H7 (cell line): ENCODE measurements at regions not wholly inside any gene's neighbourhood (a gene's known extent, or its start where the extent isn't known, plus 50 kb on each side); places are given as distances from the start of the nearest gene placed in this dataset.
A peak's percentile ranks its signal among the peaks of the same experiment; 100 is the strongest.
"Not testable (repeated sequence)": the region's sequence is repeated elsewhere in the genome, so short reads cannot be mapped to it uniquely, and the experiment has no call there.

ENCODE experiments used
- DNase-seq: peaks from one replicate; pipeline ENCODE4 v3.0.0; 2012
- H3K27me3 ChIP-seq: 2 replicates; pipeline ENCODE4 v1.6.0; 2011; ENCODE audit warnings: mild to moderate bottlenecking, low read length; ENCODE audit not compliant: control insufficient read depth, insufficient read depth
- H3K36me3 ChIP-seq: replicated peaks from 2 replicates; pipeline ENCODE4 v1.5.1; 2011; ENCODE audit warnings: low read length; ENCODE audit not compliant: control insufficient read depth, insufficient read depth
- H3K4me3 ChIP-seq: 2 replicates; pipeline ENCODE4 v1.5.1; 2011; ENCODE audit warnings: low read depth, mild to moderate bottlenecking, control low read depth, low read length, moderate library complexity; ENCODE audit not compliant: insufficient read depth

GRCh38 chr5:162664846-162665245, 597.3 kb downstream of the GABRG2 start:
- Histone ChIP-seq H3K4me3 (no peak overlapping the region), H3K36me3 (no peaks in the 10 kb centered on the region), H3K27me3 (no peaks in the 10 kb centered on the region)
- no peak for DNase-seq

DNA sequence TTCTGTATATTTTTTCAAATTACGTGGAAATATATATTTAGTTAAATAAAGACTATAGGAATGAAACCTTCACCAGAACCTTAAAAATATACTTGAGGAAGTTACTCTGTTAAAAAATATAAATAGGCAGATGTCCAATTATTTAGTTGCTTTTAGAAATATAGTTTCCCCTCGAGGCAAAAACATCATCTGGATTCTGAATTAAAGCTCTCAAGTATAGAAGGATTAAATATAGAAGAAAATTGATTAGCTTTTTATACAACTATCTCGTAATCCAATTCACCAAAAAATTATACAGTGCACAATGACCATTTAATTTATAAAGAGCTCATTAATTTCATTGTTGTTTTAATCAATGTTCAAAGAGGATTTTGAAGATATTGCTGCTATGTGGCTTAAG, 601.4 kb downstream of the GABRG2 start:
- Histone ChIP-seq H3K36me3 (no peaks in the 10 kb centered on the region), H3K27me3 (no peaks in the 10 kb centered on the region), H3K4me3 (no peak overlapping the region)
- no peak for DNase-seq

GRCh38 chr5:162672061-162672460, 604.5 kb downstream of the GABRG2 start:
- Histone ChIP-seq H3K4me3 (no peak overlapping the region), H3K27me3 (no peaks in the 10 kb centered on the region), H3K36me3 (no peaks in the 10 kb centered on the region)
- DNase-seq = no peak

DNA sequence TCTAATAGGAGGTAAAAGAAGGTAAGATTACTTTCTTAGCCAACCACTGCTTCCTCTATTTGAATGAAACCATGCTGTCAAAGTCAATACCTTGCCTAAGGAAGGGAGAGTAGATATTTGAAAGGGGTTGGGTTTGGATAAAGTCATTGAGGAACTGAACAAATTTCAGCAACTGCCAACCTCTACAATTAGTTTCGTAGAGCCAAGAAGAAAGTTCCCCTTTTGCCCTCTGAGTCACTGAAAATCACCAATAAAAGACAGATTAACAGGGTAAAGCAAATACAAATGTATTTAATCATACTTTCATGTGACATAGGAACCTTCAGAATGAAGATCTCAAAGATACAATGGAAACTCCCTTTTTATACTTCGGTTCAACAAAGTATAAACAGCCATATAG, 615.7 kb downstream of the GABRG2 start:
- no peak for DNase-seq
- H3K27me3 ChIP-seq = no peaks in the 10 kb centered on the region
- H3K36me3 ChIP-seq = no peaks in the 10 kb centered on the region
- no peak overlapping the region for H3K4me3 ChIP-seq

DNA sequence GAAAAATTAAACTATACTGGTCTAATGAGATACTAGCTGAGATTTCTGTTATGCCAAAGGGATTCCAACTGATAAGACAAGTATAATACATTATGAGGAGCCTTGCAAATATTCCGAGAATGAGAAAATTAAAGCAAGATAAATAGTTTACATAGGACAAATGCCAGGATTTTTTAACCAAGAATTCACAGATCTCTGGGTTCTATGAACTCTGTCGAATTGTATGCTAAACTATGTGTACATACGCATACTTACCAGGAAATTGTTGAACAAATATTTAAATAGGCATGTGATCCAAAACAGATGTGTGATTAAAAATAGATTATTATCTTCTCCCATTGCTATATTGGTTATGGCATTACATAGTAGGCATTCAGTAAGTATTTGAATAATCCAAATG, 616.6 kb downstream of the GABRG2 start:
- Histone ChIP-seq H3K36me3 (no peaks in the 10 kb centered on the region), H3K4me3 (no peak overlapping the region), H3K27me3 (no peaks in the 10 kb centered on the region)
- no peak for DNase-seq

- H3K36me3 ChIP-seq = no peaks in the 10 kb centered on the region
- no peak for DNase-seq
- no peaks in the 10 kb centered on the region for H3K27me3 ChIP-seq
- no peak overlapping the region for H3K4me3 ChIP-seq
Measured at GRCh38 chr5:162685302-162685701, 617.7 kb downstream of the GABRG2 start.

- not testable (repeated sequence) for H3K4me3 ChIP-seq, H3K27me3 ChIP-seq, DNase-seq, H3K36me3 ChIP-seq
Measured at GRCh38 chr5:162696272-162696671, 628.7 kb downstream of the GABRG2 start.

- H3K4me3 ChIP-seq = no peak overlapping the region
- no peaks in the 10 kb centered on the region for H3K27me3 ChIP-seq
- DNase-seq = no peak
- H3K36me3 ChIP-seq = no peaks in the 10 kb centered on the region
Measured at GRCh38 chr5:162699361-162699760, 631.8 kb downstream of the GABRG2 start.

DNA sequence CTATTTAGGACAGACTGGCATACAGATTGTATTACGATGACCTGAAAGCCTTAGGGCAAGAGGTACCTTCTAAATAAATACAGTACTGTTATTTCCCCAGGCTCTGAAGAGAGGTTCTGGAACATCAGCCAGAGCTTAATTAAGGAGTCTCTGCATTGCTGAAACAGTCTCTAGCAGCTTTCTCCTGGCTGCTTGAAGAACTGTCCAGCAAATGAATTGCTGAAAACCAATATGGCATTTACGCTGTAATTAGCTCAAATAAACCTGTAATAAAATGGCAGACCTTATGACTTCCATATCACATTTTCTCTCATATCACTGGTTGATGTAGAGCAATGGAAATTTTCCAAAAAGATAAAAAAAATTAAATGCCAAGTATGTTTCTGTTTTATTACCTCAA, 636.3 kb downstream of the GABRG2 start:
- peak; percentile 8 for DNase-seq
- Histone ChIP-seq H3K4me3 (no peak overlapping the region), H3K27me3 (no peaks in the 10 kb centered on the region), H3K36me3 (no peaks in the 10 kb centered on the region)

- Histone ChIP-seq H3K4me3 (no peak overlapping the region), H3K27me3 (no peaks in the 10 kb centered on the region), H3K36me3 (no peaks in the 10 kb centered on the region)
- no peak for DNase-seq
Measured at GRCh38 chr5:162711244-162711643, 643.7 kb downstream of the GABRG2 start.

- H3K4me3 ChIP-seq = no peak overlapping the region
- H3K36me3 ChIP-seq = no peaks in the 10 kb centered on the region
- H3K27me3 ChIP-seq = no peaks in the 10 kb centered on the region
- no peak for DNase-seq
Measured at GRCh38 chr5:162719720-162720119, 652.1 kb downstream of the GABRG2 start.

- H3K4me3 ChIP-seq = no peak overlapping the region
- DNase-seq = no peak
- H3K27me3 ChIP-seq = no peaks in the 10 kb centered on the region
- H3K36me3 ChIP-seq = no peaks in the 10 kb centered on the region
Measured at GRCh38 chr5:162721125-162721524, 653.6 kb downstream of the GABRG2 start.

DNA sequence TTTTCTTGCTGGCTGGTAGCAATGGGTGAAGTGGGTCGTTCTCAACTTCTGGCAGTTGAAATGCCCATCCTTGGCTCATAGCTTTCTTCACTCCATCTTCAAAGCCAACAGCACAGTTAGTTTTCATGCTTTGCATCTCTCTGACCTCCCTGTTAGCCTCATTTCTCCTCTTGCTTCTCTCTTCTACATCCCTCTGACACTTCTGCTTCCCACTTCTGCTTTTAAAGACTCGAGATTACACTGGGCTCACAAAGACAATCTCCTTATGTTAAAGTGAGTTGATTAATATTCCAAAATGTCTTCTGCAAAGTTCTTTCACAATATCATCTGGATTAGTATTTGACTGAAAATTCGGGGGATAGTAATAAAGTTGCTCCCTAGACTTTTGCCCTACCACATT, 684.8 kb upstream of the CCNG1 start:
- Histone ChIP-seq H3K27me3 (no peaks in the 10 kb centered on the region), H3K4me3 (no peak overlapping the region), H3K36me3 (no peaks in the 10 kb centered on the region)
- DNase-seq = no peak

- Histone ChIP-seq H3K4me3 (no peak overlapping the region), H3K27me3 (no peaks in the 10 kb centered on the region), H3K36me3 (no peaks in the 10 kb centered on the region)
- DNase-seq = no peak
Measured at GRCh38 chr5:162762119-162762518, 675.3 kb upstream of the CCNG1 start.

- H3K27me3 ChIP-seq = no peaks in the 10 kb centered on the region
- no peak overlapping the region for H3K4me3 ChIP-seq
- H3K36me3 ChIP-seq = no peaks in the 10 kb centered on the region
- DNase-seq = no peak
Measured at GRCh38 chr5:162769019-162769418, 668.4 kb upstream of the CCNG1 start.

DNA sequence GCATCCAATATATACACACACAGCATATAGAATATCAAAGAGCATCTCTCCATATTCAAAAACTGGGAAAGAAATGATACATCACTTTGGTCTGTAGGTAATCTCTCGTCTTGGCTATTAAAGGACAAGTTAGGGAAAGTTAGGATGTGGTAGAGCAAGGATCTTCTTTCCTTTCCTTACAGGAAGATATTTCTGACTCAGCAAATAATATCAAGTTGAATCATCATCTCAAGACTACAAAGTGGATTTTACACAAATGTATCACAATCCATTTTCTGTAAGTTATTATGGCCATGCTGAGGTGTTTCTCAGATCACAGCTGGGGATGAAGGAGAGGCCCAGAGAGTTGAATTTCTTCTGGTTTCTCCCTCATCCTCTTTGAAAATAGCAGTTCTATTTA, 651.7 kb upstream of the CCNG1 start:
- Histone ChIP-seq H3K4me3 (no peak overlapping the region), H3K36me3 (no peaks in the 10 kb centered on the region), H3K27me3 (no peaks in the 10 kb centered on the region)
- DNase-seq = no peak
